ENCODE measurements at regions not wholly inside any gene's neighbourhood (a gene's known extent, or its start where the extent isn't known, plus 50 kb on each side); places are given as distances from the start of the nearest gene placed in this dataset.

GRCh38 chr9:31065691-31066090 is 1318.8 kb upstream of the ACO1 start:
- TF ChIP-seq, protein P1, sequence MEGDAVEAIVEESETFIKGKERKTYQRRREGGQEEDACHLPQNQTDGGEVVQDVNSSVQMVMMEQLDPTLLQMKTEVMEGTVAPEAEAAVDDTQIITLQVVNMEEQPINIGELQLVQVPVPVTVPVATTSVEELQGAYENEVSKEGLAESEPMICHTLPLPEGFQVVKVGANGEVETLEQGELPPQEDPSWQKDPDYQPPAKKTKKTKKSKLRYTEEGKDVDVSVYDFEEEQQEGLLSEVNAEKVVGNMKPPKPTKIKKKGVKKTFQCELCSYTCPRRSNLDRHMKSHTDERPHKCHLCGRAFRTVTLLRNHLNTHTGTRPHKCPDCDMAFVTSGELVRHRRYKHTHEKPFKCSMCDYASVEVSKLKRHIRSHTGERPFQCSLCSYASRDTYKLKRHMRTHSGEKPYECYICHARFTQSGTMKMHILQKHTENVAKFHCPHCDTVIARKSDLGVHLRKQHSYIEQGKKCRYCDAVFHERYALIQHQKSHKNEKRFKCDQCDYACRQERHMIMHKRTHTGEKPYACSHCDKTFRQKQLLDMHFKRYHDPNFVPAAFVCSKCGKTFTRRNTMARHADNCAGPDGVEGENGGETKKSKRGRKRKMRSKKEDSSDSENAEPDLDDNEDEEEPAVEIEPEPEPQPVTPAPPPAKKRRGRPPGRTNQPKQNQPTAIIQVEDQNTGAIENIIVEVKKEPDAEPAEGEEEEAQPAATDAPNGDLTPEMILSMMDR (IDR thresholded peaks at IDR 0.05; ENCODE audit: low read length), result no peak
- TF ChIP-seq EZH2 (IDR thresholded peaks at IDR 0.05; ENCODE audit: borderline replicate concordance, low read length), result no peak
